Tibial nerve (tissue), 4 donors: ENCODE measurements at regions not wholly inside any gene's neighbourhood (a gene's known extent, or its start where the extent isn't known, plus 50 kb on each side); places are given as distances from the start of the nearest gene placed in this dataset.

Experiments
- DNase-seq, 2 donors: peaks; one replicate each; pipeline ENCODE4 v3.0.0-alpha.2; 2019; ENCODE audit warnings: low spot score in 2 of 2
- H3K27ac ChIP-seq, 4 donors: fragments of 200-600 bp; sonication (generic) in 3 of 4; one replicate each; pipeline ENCODE4 v1.5.1; 2017 to 2019; ENCODE audit warnings: mild to moderate bottlenecking in 1 of 4
- H3K27me3 ChIP-seq, 2 donors: fragments of 200-600 bp; sonication (generic) in 1 of 2; one replicate each; pipeline versions ENCODE4 v1.5.1 to v1.6.0; 2017 to 2019
- H3K36me3 ChIP-seq, 3 donors: fragments of 200-600 bp; sonication (generic); one replicate each; pipeline ENCODE4 v1.5.1; 2018 to 2019
- H3K4me1 ChIP-seq, 4 donors: fragments of 200-600 bp; sonication (generic) in 3 of 4; one replicate each; pipeline ENCODE4 v1.5.1; 2017 to 2019
- H3K4me3 ChIP-seq, 4 donors: fragments of 200-600 bp; sonication (generic) in 3 of 4; one replicate each; pipeline ENCODE4 v1.5.1; 2017 to 2019; ENCODE audit warnings: mild to moderate bottlenecking in 1 of 4, moderate library complexity in 1 of 4
- H3K9me3 ChIP-seq, 4 donors: fragments of 200-600 bp; sonication (generic) in 3 of 4; one replicate each; pipeline ENCODE4 v1.5.1; 2017 to 2019
- EP300 ChIP-seq, 2 donors: sonication (generic); formaldehyde crosslinking; IDR thresholded peaks; one replicate each; pipeline ENCODE4 v1.6.1; 2017; ENCODE audit warnings: antibody characterized with exemption in 2 of 2, mild to moderate bottlenecking in 1 of 2
- POLR2A ChIP-seq, 2 donors: fragments of 450-650 bp; IDR thresholded peaks; one replicate each; pipeline ENCODE4 v1.6.1; 2017; ENCODE audit warnings: antibody characterized with exemption in 2 of 2, mild to moderate bottlenecking in 2 of 2, moderate library complexity in 2 of 2
- WGBS, 2 donors: methylation state at CpG; one replicate each; pipeline ENCODE4 v1.1.5; 2018; 5-methylcytosine and 5-hydroxymethylcytosine counted together
- TF ChIP-seq, protein P1 (sequence below), 5 experiments: fragments of 200-600 bp in 3 of 5; fragments of 450-650 bp in 2 of 5; sonication (generic) in 3 of 5; IDR thresholded peaks; one replicate each; pipeline ENCODE4 v1.5.1; 2016 to 2019; ENCODE audit warnings: antibody characterized with exemption in 5 of 5, mild to moderate bottlenecking in 3 of 5, moderate library complexity in 2 of 5

DNA sequence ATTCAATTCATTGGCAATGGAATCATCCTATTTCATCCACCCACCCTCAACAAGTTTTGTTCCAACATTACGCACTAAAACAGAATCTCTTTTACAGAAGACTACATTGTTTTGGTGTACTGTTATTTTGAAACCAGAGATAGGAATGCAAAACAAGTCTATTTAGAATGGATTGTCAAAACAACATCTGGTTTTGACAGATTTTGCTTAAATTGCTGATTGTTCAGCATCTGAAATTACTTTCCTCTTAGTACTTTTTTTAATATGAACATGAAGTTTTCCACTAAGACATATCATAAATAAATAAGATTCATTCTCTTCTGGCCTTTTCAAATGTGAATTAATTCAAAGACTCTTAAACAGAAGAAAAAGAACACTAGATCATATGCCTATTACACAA is 323.9 kb upstream of the TFPI start:
- no peaks in the 10 kb centered on the region for H3K27me3 ChIP-seq
- 34 to 38% methylated on average over 1 of the region's 1 CpG for WGBS, 2 donors
- no peak for DNase-seq
- no peaks in the 10 kb centered on the region for H3K36me3 ChIP-seq
- peaks cover 0 to 25% (median 4%) of the 10 kb centered on the region in 4 donors for H3K4me1 ChIP-seq
- TF ChIP-seq POLR2A (IDR thresholded peaks at IDR 0.05) (no peak), EP300 (IDR thresholded peaks at IDR 0.05) (no peak)
- TF ChIP-seq, protein P1, sequence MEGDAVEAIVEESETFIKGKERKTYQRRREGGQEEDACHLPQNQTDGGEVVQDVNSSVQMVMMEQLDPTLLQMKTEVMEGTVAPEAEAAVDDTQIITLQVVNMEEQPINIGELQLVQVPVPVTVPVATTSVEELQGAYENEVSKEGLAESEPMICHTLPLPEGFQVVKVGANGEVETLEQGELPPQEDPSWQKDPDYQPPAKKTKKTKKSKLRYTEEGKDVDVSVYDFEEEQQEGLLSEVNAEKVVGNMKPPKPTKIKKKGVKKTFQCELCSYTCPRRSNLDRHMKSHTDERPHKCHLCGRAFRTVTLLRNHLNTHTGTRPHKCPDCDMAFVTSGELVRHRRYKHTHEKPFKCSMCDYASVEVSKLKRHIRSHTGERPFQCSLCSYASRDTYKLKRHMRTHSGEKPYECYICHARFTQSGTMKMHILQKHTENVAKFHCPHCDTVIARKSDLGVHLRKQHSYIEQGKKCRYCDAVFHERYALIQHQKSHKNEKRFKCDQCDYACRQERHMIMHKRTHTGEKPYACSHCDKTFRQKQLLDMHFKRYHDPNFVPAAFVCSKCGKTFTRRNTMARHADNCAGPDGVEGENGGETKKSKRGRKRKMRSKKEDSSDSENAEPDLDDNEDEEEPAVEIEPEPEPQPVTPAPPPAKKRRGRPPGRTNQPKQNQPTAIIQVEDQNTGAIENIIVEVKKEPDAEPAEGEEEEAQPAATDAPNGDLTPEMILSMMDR (IDR thresholded peaks at IDR 0.05), result no peak
- H3K27ac ChIP-seq, result peak overlapping the region in 1 of 4 donors; percentile 65
- H3K9me3 ChIP-seq, result no peaks in the 10 kb centered on the region
- H3K4me3 ChIP-seq, result no peak overlapping the region

DNA sequence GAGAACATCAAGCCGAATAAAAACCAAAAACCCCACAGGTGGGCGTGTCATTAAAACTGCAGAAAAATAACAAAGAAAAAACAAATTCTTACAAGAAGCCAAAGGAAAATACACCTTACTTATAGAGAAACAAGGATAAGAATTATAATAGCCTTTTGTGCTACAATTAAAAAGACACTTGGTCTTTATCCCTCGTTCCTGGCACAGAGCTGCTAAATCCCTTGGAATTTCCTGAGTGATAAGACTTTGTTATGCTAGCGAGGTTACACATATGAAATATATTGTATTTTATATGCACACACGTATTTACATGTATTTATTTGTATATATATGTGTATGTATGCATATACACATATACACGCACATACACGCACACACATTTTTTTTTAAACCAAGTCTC is 325.3 kb upstream of the TFPI start:
- H3K4me1 ChIP-seq, result peaks cover 0 to 25% (median 4%) of the 10 kb centered on the region in 4 donors
- TF ChIP-seq EP300 (IDR thresholded peaks at IDR 0.05) (no peak), POLR2A (IDR thresholded peaks at IDR 0.05) (no peak)
- TF ChIP-seq, protein P1 (IDR thresholded peaks at IDR 0.05), result no peak
- no peak for DNase-seq
- no peaks in the 10 kb centered on the region for H3K27me3 ChIP-seq
- 76 to 78% methylated on average over 7 of the region's 7 CpGs for WGBS, 2 donors
- no peaks in the 10 kb centered on the region for H3K9me3 ChIP-seq
- no peak overlapping the region for H3K27ac ChIP-seq
- H3K36me3 ChIP-seq, result no peaks in the 10 kb centered on the region
- no peak overlapping the region for H3K4me3 ChIP-seq

DNA sequence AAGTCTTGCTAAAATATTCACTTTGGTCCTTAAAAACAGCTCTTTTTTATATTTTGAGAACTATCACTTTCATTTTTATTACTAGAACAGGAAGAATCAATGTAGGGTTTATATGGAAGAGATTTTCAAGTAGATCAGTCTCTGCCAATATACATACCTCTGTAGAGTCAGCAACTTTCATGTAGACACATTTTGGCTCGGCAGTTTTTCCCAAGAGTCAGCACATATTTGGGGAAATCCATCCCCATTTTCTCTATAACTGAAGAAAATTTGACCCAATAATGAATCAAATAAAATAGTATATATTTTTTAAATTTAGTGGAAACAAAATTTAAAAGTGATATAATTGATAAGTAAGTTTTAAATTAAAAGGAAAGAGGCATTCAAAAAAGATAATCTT is 329.8 kb upstream of the TFPI start:
- H3K9me3 ChIP-seq, result no peaks in the 10 kb centered on the region
- H3K4me3 ChIP-seq, result no peak overlapping the region
- no peaks in the 10 kb centered on the region for H3K36me3 ChIP-seq
- TF ChIP-seq, protein P1 (IDR thresholded peaks at IDR 0.05), result no peak
- TF ChIP-seq POLR2A (IDR thresholded peaks at IDR 0.05) (no peak), EP300 (IDR thresholded peaks at IDR 0.05) (no peak)
- H3K4me1 ChIP-seq, result peaks cover 0 to 5% (median 0%) of the 10 kb centered on the region in 4 donors
- no peak overlapping the region for H3K27ac ChIP-seq
- WGBS, 2 donors, result 80 to 91% methylated on average over 1 of the region's 1 CpG
- H3K27me3 ChIP-seq, result no peaks in the 10 kb centered on the region
- DNase-seq, result no peak

DNA sequence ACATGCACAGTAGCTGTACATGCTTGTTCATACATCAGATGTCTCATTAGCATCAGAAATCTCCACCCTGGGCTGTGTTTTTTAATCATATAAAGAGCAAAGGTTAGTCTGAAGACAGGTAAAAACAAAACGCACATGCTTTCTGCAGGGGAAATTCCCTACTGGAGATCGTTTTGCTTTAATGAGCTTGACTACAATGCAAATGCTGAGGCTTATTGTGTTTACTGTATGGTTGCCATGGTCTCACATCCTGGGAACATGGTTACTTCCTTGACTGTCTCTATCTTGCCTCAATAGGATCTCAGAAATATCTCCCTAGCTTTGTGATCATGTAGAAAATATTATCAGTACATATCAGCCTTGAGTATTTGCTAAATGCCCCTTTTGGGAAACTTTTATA is 336.5 kb upstream of the TFPI start:
- WGBS, 2 donors, result 50 to 57% methylated on average over 2 of the region's 2 CpGs
- H3K27ac ChIP-seq, result no peak overlapping the region
- DNase-seq, result no peak
- H3K9me3 ChIP-seq, result no peaks in the 10 kb centered on the region
- TF ChIP-seq, protein P1 (IDR thresholded peaks at IDR 0.05), result no peak
- TF ChIP-seq POLR2A (IDR thresholded peaks at IDR 0.05) (no peak), EP300 (IDR thresholded peaks at IDR 0.05) (no peak)
- H3K4me1 ChIP-seq, result no peaks in the 10 kb centered on the region
- H3K36me3 ChIP-seq, result no peaks in the 10 kb centered on the region
- no peaks in the 10 kb centered on the region for H3K27me3 ChIP-seq
- no peak overlapping the region for H3K4me3 ChIP-seq

DNA sequence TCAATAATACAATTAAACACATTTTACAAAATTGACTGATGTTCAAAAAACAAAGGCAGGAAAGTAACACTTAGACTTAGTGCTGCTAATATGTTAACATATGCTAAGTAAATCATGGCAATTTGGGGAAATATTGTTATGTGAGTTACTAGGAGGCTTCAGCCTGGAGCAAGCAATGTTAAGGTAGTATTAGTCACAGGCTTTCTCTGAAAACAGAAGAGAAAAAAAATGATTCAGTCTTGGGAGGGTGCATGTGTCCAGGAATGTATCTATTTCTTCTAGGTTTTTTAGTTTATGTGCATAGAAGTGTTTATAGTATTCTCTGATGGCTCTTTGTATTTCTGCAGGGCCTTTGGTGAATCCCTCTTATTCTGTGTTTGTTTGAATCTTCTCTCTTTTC is 345.8 kb upstream of the TFPI start:
- TF ChIP-seq EP300 (IDR thresholded peaks at IDR 0.05) (no peak), POLR2A (IDR thresholded peaks at IDR 0.05) (no peak)
- TF ChIP-seq, protein P1 (IDR thresholded peaks at IDR 0.05), result no peak
- H3K27me3 ChIP-seq, result no peaks in the 10 kb centered on the region
- no peak overlapping the region for H3K4me3 ChIP-seq
- no peak overlapping the region for H3K27ac ChIP-seq
- H3K9me3 ChIP-seq, result peaks cover 0 to 3% (median 0%) of the 10 kb centered on the region in 4 donors
- DNase-seq, result no peak
- no peaks in the 10 kb centered on the region for H3K36me3 ChIP-seq
- no peaks in the 10 kb centered on the region for H3K4me1 ChIP-seq
